ENCODE measurements at regions not wholly inside any gene's neighbourhood (a gene's known extent, or its start where the extent isn't known, plus 50 kb on each side); places are given as distances from the start of the nearest gene placed in this dataset.
A peak's percentile ranks its signal among the peaks of the same experiment; 100 is the strongest.

DNA sequence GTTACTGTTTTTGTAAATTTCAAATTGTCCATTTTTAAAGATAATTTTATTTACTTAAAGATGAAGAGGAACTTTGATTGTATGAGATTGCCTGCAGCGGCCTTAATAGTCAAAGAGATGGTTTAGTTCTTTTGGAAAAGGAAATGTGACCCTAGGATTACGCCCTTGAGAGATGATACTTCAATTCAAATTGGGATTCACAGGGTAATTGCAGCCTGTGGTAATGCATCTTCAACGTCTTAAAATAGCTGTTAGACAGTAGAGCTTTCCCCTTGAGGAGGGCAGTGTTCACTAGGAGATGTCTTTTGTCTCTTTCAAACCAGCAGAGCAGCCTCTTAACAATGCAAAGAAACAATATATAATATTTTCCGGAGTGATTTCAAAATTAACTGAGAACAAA lies 127.1 kb downstream of the TAF11L14 start:
- DNase-seq (ENCODE audit: low spot score): no peak

DNA sequence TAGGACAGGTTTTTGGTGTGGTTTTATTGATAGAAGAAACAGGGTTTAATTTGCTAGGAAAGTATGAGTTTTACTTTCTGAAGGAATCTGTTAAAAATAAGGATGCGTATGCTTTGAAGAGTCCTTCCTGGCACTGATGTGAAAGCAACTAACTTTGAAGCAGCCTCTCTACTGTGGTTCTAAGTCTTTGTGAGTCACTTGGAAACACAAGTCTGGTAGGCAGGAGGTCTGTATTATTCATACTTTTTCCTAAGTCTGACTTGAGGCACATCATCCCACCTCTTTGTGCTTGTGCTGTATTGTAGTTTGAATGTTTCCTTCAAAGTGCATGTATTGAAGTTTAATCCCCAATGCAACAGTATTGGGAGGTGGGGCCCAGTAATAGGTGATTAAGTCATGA lies 129.0 kb downstream of the TAF11L14 start:
- no peak for DNase-seq (ENCODE audit: low spot score)

DNA sequence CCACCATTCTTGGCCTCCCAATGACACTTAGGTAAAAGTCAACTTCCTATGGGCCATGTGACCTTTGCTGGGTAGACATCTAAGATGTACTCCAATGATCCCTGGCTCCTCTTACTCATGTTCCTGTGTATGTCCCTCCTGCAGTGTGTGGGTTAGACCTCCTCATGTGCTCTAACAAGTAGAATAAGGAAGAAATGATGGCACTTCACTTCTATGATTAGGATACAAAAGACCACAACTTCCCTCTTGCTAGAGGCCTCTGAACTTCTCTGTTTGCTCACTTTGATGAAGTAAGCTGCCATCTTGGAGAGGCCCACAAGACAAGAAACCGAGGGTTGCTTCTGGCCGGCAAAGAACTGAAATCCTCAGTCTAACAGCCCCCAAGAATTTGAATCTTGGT lies 131.8 kb downstream of the TAF11L14 start:
- DNase-seq (ENCODE audit: low spot score): no peak

DNA sequence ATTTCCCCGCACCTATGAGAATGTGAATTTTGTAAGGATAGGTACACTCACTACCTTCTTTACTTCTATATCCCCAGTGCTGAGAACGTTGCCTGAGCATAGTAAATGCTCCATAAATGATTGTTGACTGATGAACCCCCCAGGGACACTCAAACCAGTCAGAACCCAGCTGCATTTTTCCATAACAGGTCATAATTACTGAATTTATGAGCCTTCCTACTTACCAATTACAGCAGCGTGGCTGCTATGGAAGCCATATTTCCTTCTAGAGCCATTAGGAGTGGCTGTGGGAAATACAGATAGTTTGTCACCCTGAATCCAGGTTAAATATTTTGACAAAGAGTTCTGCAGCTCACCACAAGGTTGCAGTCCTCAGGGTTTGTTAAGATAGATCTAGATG lies 135.0 kb downstream of the TAF11L14 start:
- no peak for DNase-seq (ENCODE audit: low spot score)

DNA sequence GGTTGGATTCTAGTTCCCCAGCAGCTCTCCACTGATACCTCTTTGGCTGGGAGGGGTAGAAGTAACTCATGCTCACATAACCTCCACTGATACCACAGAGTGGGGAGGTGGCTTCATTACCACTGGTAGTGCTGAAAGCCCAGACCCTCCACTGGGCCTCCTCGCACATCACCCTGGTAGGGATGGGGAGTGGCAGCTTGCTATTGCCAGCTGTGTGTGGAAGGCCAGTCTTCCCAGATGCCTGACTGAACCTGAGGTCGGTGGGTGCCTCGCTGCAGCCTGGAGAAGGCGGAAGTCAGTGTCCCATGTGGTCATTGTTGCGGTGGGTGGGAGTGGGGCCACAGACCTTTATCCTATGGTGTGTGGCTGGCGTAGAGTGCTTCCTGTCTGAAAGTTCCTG lies 138.0 kb downstream of the TAF11L14 start:
- DNase-seq (ENCODE audit: low spot score): no peak

DNA sequence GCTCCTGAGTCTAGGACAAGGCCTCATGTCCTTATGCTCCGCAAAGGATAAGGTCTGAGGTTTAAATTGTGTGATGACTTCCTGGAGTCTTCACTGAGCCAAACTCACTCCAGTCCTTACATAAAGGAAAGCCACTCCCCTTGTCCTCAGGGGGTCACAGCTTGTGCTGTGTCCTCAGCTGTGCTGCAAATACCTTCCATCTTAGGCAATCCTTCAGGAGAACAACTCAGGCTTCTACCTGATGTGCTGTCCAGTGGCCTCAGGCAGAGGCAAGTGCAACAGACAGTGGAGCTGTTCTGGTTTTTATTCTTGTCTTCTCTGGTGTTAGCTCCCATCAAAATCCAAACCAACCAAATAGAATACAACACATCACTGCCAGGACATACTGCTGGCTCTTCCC lies 151.5 kb downstream of the TAF11L14 start:
- no peak for DNase-seq (ENCODE audit: low spot score)

DNA sequence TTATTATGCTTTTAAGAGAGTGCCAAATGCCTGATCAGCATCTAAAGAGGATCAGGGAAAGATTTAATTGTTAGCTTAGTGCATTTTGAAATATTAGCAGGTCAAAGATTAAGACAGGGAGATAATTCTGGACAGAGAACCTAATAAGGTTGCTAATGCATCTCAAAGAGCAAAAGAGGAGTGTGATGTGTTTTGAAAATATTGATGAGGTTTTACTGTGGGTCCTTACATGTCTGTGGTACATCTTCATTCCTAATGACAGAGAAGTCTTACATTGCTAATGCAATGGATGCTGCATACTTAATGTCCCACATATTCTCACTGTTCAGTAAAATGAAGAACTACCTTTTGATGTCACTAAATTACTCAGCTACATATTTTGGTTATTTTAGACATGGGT lies 154.1 kb downstream of the TAF11L14 start:
- no peak for DNase-seq (ENCODE audit: low spot score)

DNA sequence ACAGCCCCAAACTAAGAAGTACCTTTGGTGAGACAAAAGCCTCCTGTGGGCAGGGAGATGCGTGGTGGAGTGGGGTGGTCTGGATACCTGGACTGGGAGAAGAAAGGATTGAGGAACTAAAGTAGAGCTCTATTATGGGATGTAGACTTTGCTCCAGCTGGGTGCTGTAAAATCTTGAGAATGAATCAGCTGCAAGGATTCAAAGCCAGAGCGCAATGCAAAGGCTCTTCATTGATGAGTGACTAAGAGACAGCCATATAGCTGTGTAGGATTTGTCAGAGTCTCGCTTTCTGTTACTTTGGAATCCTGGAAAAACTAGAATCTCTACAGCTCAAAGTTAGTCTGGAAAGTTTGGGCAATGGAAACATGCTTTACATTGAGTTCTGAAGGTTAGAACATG lies 159.9 kb downstream of the TAF11L14 start:
- peak; percentile 48 for DNase-seq (ENCODE audit: low spot score)

DNA sequence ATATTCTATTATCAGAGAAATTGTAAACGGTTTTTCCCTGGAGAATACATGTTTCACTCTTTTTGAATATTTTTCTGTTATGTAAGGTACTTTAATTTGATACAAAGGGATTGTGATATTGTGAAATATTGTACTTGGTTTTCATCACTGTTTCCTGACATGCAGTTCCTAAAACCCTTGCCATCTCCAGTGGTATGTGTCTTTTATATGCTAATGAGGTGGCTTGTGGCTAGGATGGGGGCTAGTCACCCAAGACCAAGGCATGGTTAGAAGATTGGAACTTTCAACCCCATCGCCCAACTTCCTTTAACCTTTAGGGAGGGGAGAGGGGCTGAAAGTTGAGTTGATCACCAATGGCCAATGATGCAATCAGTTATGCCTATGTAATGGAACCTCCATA lies 160.6 kb downstream of the TAF11L14 start:
- DNase-seq (ENCODE audit: low spot score): no peak

DNA sequence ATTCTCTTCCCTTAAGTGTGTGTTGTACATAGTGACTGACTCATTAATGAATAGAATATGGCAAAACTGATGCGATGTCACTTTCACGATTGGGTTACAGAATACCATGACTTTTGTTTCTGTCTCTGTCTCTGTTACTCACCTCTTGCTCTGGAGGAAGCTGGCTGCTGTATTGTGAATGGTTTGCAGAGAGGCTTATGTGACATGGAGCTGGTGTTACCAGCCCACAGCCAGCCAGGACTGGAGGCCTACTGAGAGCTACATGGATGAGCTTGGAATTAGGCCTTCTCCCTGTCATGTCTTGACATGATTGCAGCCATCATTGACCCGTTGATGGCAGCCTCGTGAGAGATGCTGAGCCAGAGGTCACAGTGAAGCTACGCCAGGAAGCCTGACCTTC lies 161.9 kb downstream of the TAF11L14 start:
- no peak for DNase-seq (ENCODE audit: low spot score)

DNA sequence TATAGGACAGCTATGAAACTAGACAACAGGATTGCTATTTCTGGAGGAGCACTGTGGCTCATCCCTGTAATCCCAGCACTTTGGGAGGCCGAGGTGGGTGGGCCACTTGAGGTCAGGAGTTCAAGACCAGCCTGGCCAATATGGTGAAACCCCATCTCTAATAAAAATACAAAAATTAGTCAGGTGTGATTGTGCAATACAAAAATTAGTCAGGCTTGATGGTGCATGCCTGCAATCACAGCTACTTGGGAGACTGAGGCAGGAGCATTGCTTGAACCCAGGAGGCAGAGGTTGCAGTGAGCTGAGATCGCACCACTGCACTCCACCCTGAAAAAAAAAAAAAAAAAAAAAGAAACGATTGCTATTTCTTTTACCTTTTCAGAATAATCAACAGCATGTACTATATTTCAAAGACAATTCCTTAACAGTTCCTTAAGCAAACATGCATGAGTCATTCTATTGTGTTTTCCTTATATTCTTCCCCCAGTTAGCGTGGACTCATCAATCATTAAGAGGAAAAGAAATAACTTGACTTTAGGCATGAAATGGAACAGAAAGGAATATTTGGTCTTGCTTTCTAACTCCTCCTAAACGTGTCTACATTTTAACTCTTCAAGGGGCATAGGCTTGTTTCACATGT lies 162.6 kb downstream of the TAF11L14 start:
- no peak for DNase-seq (ENCODE audit: low spot score)

DNA sequence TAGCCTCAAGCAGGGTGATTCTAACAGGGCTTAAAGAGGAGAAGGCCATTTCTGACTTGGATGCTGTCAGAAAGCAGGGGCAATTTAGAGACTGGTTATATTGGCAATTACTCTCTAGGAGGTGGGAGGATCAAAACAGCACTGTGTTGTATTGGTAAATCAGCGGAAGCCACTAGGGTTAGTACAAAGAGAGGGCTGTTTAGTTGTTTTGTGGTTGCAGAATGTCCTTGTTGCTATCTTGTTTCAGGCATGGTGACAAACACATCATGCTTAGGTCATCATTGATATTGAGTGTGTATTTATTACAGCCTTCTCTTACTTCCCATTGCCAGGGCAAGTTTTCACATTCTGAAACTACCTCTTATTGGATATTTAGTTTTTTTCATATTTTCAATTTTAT lies 165.3 kb downstream of the TAF11L14 start:
- no peak for DNase-seq (ENCODE audit: low spot score)

DNA sequence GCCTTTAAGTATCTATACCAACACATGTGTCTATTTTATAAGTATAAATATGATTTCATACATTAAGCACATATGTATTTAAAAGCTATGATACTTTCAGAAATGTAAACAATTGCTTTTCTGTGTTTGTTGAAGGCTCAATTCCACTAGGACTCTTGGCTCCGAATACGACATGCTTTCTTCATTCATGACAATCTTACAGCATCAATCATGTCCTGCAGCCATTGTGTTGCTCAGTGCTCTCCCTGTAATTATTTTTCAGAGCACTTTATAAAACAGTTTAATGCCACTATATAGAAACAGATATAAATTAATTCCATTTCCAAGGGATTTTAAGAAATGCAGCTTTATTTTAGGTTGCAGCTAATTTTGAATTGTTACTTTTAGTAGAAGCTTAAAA lies 167.3 kb downstream of the TAF11L14 start:
- DNase-seq (ENCODE audit: low spot score): no peak

DNA sequence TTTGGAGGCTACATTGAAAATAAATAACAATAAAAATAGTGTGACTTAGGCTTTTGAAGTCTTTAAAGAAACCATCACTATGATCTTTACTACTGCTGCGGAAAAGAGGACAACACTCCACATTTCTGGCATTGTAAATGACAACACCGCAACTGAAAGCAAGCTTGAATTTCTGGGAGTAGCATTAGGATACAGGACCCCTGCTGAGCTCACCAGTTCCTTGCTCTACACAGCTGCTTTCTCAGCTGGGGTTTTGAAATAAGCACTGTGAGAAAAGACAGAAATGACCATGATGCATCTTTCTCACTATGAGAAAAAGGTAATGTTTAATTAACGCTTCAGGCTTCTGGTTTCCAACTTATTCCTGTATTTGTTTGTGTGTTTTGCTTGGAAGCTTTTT lies 168.0 kb downstream of the TAF11L14 start:
- DNase-seq (ENCODE audit: low spot score): no peak

DNA sequence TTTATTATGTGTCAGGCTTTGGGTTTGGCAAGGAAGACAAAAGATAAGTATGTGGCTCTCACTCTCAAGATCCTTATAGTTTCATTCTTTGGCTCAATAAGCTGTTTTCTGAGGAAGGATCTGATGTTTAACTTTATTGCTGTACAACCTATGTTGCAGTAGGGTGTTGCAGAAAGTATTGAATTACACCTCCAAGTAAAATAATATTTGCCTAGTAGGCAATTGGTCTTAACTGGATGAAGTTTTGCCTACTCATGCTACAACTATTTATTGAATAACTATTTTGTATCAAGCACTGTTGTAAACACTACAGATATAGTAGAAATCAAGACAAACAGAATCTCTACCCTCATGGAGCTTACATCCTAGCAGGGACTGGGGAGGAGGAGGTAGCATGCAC lies 169.7 kb downstream of the TAF11L14 start:
- no peak for DNase-seq (ENCODE audit: low spot score)

DNA sequence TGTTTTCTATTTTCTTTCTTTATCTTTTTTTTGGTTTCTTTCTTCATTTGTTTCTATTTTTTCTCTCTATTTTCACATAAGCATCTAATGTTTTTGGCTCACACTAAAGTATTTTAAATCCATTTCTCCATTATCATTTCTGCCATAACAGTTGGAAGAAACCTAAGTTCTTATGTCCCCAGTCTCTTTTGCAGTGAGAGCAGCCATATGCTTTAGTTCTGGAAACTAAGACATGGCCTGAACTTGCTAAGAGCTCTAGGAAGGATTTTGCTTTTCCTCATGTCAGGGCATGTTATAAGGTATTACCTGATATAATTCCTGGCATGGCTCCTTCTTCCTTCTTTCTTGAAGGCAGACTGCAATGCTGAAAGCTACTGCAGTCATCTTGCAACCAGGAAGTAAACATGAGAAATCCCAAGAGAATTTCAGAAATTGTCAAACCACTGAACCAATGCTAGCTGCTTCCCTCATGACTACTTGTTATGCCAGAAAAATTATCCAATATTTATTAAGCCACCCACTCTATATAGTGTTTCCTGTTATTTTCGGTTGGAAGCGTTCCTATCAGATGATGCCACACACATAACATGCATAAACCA lies 171.1 kb downstream of the TAF11L14 start:
- DNase-seq (ENCODE audit: low spot score): no peak

DNA sequence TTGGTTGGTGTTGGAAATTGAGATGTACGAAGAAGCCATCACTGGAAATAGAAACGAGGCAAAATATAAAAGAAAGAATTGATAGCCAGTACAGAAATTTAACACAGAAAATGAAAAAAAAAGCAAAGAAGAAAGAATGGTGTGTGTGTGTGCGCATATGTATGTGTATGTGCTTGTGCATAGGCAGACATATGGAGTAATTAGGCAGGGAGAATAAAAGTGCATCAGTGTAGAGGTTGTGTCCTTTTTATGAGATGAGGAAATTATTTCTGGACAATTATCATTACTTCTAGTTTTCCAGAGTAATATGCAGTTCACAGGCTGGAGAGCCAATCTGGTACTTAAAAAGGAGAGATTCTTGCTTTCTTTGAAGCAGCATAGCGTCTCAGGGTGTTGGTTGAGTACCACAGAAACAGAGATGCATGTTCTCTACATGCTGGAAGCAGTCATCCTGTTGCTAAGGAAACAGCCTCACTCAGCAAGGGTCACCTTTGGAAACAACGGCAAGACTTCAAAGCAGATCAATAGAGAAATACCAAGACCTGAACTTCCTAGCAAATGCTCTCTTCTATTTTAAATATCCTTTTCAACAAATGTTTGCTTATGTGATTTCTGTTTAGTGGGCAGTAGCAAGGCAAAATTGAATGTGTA lies 172.7 kb downstream of the TAF11L14 start:
- DNase-seq (ENCODE audit: low spot score): no peak

DNA sequence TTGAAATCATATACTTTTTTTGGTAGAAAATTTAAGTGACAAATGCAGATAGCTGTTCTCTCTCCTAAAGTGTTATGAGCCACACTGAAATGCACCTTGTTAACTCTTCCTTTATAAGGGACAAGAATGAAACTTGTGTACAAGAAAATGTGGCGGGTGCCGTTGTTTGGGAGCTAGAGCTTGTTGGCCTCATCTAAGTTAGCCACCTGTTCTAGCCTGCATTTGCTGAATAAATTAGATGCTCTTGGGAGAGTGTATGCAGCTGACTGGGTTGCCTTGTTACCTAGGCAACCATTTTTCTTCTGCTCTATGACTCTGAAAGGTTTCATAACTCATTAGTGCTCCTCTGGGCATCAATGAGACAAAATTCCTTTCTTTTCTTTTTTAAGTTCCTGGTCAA lies 174.3 kb downstream of the TAF11L14 start:
- DNase-seq (ENCODE audit: low spot score): peak; percentile 33

DNA sequence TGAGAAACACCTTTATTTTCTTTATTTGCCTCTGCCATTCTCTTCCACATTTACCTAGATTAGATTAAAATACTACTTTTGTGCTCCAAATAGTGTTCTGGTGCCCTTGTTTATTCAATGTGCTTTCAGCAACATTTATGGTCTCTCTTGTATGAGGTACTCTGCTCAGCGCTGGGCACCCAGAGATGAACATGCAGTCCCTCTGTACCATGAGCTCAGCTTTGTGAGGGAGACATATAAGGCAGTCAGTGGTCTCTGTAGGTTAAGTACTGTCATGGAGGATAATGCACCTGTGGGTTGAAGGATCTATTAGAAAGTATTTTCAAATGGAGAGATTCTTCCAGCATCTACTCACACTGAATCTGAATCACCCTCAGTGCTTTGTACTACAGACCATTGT lies 176.5 kb downstream of the TAF11L14 start:
- no peak for DNase-seq (ENCODE audit: low spot score)

DNA sequence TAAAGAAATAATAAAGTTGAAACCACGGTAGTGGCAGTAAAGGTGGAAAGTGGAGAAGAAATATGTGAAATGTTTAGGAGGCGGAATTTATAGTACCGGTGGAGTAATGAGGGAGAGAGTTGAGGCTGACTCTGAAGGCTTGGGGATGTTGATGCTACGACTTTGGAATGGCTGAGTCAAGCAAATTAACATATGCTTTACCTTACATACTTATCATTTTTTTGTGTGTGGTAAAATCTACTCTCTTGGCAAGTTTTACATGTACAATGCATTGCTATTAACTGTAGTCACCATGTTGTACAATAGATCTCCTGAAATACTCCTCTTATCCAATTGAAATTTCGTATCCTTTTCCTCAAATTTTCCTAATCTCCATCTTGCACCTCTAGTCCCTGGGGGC lies 179.0 kb downstream of the TAF11L14 start:
- no peak for DNase-seq (ENCODE audit: low spot score)

DNA sequence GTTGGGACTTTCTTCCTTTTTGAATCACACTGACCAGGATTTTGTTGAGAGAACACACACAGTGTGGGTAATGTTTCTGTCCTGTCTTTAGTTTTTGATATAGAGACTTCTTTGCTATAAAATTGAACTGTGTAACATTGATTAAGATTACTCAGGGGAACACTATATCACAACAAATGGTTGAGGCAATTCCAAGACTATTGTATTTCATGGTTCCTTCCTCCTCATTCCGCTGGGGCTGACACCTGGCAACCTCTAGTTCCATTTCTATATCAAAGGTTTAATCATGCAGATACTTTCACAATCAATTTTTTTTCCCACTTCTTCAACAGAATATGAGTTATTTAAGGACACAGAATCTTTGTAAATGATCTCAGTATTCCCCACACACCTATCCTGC lies 182.2 kb downstream of the TAF11L14 start:
- no peak for DNase-seq (ENCODE audit: low spot score)

DNA sequence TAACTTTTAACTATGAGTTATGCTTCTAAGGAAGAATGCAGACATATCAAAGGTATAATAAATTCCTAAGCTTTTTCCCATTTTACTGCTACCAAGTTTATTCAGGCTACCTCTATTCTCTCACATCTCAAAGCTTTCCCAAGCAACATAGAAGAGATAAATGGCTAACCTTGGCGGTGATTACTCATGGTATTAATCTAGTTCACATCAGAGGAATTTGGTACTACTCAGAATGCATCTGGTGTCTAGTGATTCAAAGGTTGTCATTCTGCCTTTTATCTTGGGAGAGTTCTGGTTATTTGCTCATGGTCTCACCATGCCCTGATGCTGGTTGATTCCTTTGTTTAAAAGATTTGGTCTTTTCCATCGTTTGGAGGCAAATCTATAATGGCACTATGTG lies 182.7 kb downstream of the TAF11L14 start:
- no peak for DNase-seq (ENCODE audit: low spot score)

DNA sequence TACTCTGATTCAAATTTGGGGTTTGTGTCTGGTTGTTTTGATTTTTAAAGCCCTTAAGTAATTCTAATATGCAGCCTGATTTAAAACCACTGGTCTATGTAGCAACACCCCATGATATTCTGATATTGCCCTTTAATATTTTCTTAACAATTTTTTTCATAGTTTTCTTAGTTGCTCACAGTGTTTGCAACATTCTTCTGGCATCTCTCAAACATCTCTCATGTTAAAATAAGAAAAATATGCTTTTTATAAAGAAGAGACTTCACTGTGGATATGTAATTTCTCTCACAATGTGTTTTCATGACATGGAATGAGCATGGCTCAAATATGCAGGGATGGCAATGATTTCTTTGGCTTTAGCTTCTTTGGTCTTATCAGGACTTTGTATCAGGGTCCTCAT lies 183.7 kb downstream of the TAF11L14 start:
- no peak for DNase-seq (ENCODE audit: low spot score)

DNA sequence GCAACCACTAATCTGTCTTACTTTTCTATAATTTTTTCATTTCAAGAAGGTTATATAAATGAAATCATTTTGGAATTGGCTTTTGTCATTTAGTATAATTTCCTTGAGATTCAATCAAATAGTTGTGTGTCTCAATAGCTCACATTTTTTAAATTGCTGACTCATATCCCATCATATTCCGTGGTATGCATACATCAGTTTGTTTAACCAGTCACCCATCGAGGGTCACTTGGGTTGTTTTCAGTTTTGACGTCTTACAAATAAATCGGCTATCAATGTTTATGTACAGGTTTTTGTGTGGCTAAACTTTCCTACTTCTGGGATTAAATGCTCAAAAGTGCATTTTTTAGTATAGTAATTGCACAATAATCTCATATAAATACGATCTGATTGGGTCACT lies 185.5 kb downstream of the TAF11L14 start:
- DNase-seq (ENCODE audit: low spot score): no peak

All from putamen (tissue), 1 donor.